Activated naive CD4-positive, alpha-beta T cell treated with anti-CD3 and anti-CD28 coated beads for 36 hours (primary cell): ENCODE measurements at regions not wholly inside any gene's neighbourhood (a gene's known extent, or its start where the extent isn't known, plus 50 kb on each side); places are given as distances from the start of the nearest gene placed in this dataset.
"Not testable (repeated sequence)": the region's sequence is repeated elsewhere in the genome, so short reads cannot be mapped to it uniquely, and the experiment has no call there.

Experiments used
- CTCF ChIA-PET: fragments of 350-600 bp; sonication (Branson Sonifier 250); formaldehyde crosslinking; loops from one replicate; lab custom pipeline; 2021; ENCODE audit warnings: antibody characterized with exemption; lab: Charles Lee
- DNase-seq: peaks from one replicate; pipeline ENCODE4 v3.0.0-alpha.2; 2020
- H3K27ac Mint-ChIP-seq: one replicate; pipeline ENCODE4 v1.8.0; 2021; ENCODE audit warnings: mild to moderate bottlenecking, mixed read lengths
- H3K27me3 Mint-ChIP-seq: one replicate; pipeline ENCODE4 v1.8.0; 2021; ENCODE audit warnings: low read depth, mixed read lengths
- H3K36me3 Mint-ChIP-seq: one replicate; pipeline ENCODE4 v1.8.0; 2021; ENCODE audit warnings: low read depth, mixed read lengths
- H3K4me1 Mint-ChIP-seq: one replicate; pipeline ENCODE4 v1.8.0; 2021; ENCODE audit warnings: low read depth, mixed read lengths
- H3K4me3 Mint-ChIP-seq: one replicate; pipeline ENCODE4 v1.8.0; 2021; ENCODE audit warnings: mild to moderate bottlenecking, moderate library complexity, mixed read lengths
- H3K9me3 Mint-ChIP-seq: one replicate; pipeline ENCODE4 v1.8.0; 2021; ENCODE audit warnings: mixed read lengths
- intact Hi-C: fragments of 100-400 bp; cut with micrococcal nuclease; formaldehyde crosslinking; loops from one replicate; pipeline ENCODE4 v1.15.1; 2023

- H3K9me3 Mint-ChIP-seq, DNase-seq, H3K4me3 Mint-ChIP-seq, H3K4me1 Mint-ChIP-seq, H3K27me3 Mint-ChIP-seq, H3K36me3 Mint-ChIP-seq, H3K27ac Mint-ChIP-seq, intact Hi-C loops, CTCF ChIA-PET: not testable (repeated sequence)
Observed at GRCh38 chr5:176018598-176018997, 50.5 kb upstream of the THOC3 start.

DNA sequence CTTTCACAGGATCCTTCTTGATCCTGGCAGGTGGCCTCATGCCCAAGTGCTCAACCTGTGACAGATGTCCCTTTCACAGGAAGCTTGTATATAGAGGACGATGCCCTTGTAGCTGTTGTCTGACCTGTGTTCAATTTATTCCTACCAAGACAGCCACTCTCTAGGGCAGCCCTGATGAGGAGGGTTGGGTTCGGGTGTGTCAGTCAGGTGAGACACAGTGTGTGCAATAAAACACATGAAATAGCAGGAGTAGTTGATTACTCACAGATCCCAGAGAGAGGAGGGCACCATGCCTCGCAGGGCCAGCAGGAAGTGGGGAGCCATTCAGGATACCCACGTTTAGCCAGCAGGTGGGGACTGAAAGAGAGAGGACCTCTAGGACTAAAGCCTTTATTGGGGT is 52.7 kb upstream of the THOC3 start:
- H3K4me3 Mint-ChIP-seq, DNase-seq, H3K9me3 Mint-ChIP-seq, H3K4me1 Mint-ChIP-seq, CTCF ChIA-PET, intact Hi-C loops, H3K36me3 Mint-ChIP-seq, H3K27ac Mint-ChIP-seq, H3K27me3 Mint-ChIP-seq: not testable (repeated sequence)

GRCh38 chr5:176023535-176023934 is 55.4 kb upstream of the THOC3 start:
- H3K27me3 Mint-ChIP-seq, intact Hi-C loops, H3K27ac Mint-ChIP-seq, DNase-seq, H3K4me1 Mint-ChIP-seq, CTCF ChIA-PET, H3K36me3 Mint-ChIP-seq, H3K4me3 Mint-ChIP-seq, H3K9me3 Mint-ChIP-seq: not testable (repeated sequence)

DNA sequence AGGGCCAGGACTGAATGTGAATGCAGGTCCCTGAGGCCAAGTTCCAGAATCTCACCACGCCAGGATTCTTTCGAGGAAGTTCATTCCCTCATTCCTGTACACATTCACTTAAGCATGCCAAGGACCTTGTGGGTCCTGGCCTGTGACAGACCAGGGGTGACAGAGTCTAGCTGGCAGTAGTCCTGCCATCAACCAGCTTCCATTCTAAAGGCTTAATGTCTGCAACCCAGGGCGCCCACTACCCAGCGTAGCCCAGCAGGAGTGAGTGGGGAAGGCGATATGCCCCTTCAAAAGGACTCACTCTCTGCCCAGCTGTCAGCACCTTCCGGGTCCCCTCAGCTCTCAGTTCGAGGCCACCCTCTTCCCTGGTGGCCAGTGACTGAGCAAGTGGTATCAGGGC is 61.3 kb upstream of the THOC3 start:
- CTCF ChIA-PET, DNase-seq, H3K36me3 Mint-ChIP-seq, H3K27ac Mint-ChIP-seq, H3K27me3 Mint-ChIP-seq, H3K4me1 Mint-ChIP-seq, H3K9me3 Mint-ChIP-seq, intact Hi-C loops, H3K4me3 Mint-ChIP-seq: not testable (repeated sequence)

DNA sequence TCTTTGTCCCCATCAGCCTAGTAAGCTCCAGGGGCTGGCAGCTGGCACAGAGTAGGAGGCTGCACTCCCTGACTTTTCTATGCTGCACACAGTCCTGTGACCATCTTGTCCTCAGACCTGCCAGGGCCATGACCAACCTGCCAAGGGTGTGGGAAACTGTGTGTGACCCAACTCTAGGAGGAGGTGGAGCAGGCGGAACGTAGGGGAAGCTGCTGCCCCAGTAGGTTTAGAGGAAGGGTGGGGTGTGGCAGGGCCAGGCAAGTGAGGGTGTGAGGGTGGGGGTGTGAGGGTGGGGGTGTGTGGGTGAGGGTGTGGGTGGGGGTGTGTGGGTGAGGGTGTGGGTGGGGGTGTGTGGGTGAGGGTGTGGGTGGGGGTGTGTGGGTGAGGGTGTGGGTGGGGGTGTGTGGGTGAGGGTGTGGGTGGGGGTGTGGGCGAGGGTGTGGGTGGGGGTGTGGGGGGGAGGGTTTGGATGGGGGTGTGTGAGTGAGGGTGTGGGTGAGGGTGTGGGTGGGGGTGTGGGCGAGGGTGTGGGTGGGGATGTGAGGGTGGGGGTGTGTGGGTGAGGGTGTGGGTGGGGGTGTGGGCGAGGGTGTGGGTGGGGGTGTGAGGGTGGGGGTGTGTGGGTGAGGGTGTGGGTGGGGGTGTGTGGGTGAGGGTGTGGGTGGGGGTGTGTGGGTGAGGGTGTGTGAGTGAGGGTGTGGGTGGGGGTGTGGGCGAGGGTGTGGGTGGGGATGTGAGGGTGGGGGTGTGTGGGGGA is 62.4 kb upstream of the THOC3 start:
- H3K9me3 Mint-ChIP-seq, H3K4me3 Mint-ChIP-seq, intact Hi-C loops, H3K27ac Mint-ChIP-seq, DNase-seq, CTCF ChIA-PET, H3K4me1 Mint-ChIP-seq, H3K36me3 Mint-ChIP-seq, H3K27me3 Mint-ChIP-seq: not testable (repeated sequence)

DNA sequence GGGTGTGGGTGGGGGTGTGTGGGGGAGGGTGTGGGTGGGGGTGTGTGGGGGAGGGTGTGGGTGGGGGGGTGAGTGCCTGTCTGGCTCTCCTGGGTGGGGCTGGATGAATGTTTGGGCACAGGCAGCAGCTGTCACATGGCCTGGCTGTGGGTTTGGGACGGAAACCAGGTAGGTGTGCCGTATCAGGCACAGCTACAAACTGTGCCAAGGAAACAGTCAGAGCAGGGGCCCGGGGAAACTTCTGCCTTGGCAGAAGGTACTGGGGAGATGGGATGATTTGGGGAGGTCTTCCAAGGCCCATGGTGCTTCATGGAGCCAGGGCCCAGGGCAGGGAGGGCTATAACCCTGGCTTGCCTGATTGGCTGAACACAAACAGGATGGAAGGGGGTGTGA is 63.0 kb upstream of the THOC3 start:
- H3K27me3 Mint-ChIP-seq, DNase-seq, H3K27ac Mint-ChIP-seq, intact Hi-C loops, H3K4me3 Mint-ChIP-seq, H3K9me3 Mint-ChIP-seq, CTCF ChIA-PET, H3K36me3 Mint-ChIP-seq: not testable (repeated sequence)
- peaks cover 12% of the 10 kb centered on the region for H3K4me1 Mint-ChIP-seq

- peaks cover 26% of the 10 kb centered on the region for H3K4me1 Mint-ChIP-seq
- H3K27ac Mint-ChIP-seq, H3K9me3 Mint-ChIP-seq, H3K4me3 Mint-ChIP-seq, DNase-seq, H3K36me3 Mint-ChIP-seq, H3K27me3 Mint-ChIP-seq, CTCF ChIA-PET, intact Hi-C loops: not testable (repeated sequence)
Observed at GRCh38 chr5:176033186-176033585, 65.1 kb upstream of the THOC3 start.

DNA sequence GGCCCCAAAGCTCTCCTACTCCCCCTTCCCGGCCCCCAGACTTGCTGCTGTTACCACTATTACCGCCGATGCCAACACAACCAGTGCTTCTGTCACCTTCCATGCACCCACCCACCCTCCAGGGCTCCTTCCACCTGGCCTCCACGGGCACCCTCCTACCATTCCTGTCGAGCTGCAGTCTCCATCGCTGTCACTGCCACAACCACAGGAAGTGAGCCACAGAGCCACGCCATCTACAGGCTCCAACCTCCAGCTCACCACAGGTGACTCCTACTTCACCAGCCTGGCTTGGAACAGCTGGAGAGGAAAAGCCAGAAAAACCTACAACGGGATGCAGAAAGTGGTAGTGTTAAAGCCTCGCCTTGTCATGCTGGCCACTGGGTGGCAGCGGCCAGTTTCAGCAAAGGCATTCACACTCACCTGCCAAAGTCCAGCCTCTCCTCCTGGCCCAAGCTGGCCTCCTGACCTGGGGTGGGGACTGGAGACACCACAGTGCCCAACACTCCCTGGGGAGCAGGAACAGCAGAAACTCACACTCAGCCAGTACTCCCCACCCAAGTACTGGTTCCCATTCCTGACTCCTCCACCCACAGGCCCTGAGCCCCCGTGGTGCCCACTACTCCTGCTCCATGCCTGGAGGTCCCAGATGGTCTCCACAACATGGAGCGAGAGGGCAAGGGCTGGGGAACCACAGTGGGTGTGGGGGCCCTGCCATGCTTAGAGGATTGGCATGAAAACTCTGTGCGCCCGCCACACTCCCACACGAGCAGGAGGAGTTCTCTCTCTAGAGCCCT is 66.5 kb upstream of the THOC3 start:
- DNase-seq: peak; percentile 63
- H3K36me3 Mint-ChIP-seq, CTCF ChIA-PET, H3K9me3 Mint-ChIP-seq, intact Hi-C loops, H3K27me3 Mint-ChIP-seq: not testable (repeated sequence)
- Mint-ChIP-seq H3K27ac (peak overlapping the region; percentile 79), H3K4me1 (peaks cover 38% of the 10 kb centered on the region), H3K4me3 (peak overlapping the region; percentile 34)

- intact Hi-C loops, H3K9me3 Mint-ChIP-seq, CTCF ChIA-PET, H3K27me3 Mint-ChIP-seq, H3K36me3 Mint-ChIP-seq, DNase-seq: not testable (repeated sequence)
- Mint-ChIP-seq H3K4me3 (peak overlapping the region; percentile 34), H3K4me1 (peaks cover 42% of the 10 kb centered on the region), H3K27ac (peak overlapping the region; percentile 79)
Observed at GRCh38 chr5:176035201-176035530, 67.1 kb upstream of the THOC3 start.

DNA sequence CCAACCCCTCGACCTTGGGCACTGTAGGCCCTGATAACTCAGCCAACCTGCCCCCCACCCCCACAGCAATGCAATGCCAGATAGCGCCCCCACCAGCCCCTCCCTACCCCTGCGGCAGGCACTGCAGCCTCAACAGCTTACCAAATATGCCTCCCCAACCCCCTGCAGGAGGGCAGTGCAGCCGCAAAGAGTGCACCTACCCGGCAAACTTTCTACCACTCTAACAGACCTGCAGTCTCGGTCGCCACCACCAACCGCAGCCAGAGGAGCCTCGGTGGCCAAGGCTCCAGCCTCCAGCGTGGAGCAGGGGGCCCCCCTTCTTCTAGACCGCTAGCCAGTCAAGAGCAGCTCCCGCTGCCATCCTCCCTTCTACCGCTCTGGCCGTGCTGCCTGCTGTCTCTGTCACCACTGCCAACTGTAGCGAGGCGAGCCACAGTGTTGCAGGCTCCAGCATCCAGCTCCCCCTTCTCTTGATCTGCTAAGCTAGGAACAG is 67.7 kb upstream of the THOC3 start:
- Mint-ChIP-seq H3K27ac (peak overlapping the region; percentile 13), H3K4me1 (peaks cover 48% of the 10 kb centered on the region), H3K4me3 (peak overlapping the region; percentile 31)
- peak; percentile 29 for DNase-seq
- H3K27me3 Mint-ChIP-seq, intact Hi-C loops, H3K36me3 Mint-ChIP-seq, H3K9me3 Mint-ChIP-seq, CTCF ChIA-PET: not testable (repeated sequence)

DNA sequence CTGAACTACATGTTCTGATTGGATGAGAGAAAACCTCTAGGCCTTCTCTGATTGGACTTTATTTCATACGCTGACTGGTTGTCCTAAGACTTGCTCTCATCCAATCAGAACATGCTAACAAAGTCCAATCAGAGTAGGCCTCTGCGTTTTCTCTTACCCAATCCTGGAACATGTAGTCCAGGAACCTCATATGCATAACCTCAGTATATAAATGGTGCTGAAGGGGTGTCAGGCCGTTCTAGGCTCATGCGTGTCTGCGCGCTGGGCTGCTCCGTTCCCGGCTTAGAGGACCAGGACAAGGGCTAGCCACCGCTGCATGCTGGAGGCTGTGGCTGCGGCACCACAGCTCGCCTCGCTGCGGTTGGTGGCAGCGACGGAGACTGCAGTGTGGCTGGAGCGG is 68.3 kb upstream of the THOC3 start:
- Mint-ChIP-seq H3K4me1 (peaks cover 50% of the 10 kb centered on the region), H3K4me3 (peak overlapping the region; percentile 31), H3K27ac (peak overlapping the region; percentile 13)
- intact Hi-C loops, CTCF ChIA-PET, H3K36me3 Mint-ChIP-seq, H3K27me3 Mint-ChIP-seq, H3K9me3 Mint-ChIP-seq, DNase-seq: not testable (repeated sequence)

DNA sequence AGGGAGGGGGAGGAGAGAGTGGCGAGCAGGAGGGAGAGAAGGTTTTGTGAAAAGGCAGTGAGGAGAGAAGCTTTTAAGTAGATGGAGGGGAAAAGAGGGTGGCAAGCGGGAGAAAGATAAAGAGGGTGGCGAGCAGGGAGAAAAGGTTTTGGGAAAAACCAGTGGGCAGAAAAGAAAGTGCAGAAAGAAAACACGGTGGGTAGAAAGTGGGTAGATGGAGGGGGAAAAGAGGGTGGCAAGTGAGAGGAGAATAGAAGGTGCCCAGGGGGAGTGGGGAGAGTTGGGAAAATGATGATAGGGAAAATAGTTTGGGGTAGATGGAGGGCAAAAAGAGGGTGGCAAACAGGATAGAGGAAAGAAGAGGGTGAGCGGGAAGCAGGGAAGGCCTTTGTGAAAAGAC is 69.1 kb upstream of the THOC3 start:
- peaks cover 57% of the 10 kb centered on the region for H3K4me1 Mint-ChIP-seq

More for the DNA sequence above, 69.1 kb upstream of the THOC3 start:
- H3K36me3 Mint-ChIP-seq, intact Hi-C loops, H3K27me3 Mint-ChIP-seq, H3K27ac Mint-ChIP-seq, H3K4me3 Mint-ChIP-seq, H3K9me3 Mint-ChIP-seq, DNase-seq, CTCF ChIA-PET: not testable (repeated sequence)
